Liver (tissue), 8 donors: ENCODE measurements at regions not wholly inside any gene's neighbourhood (a gene's known extent, or its start where the extent isn't known, plus 50 kb on each side); places are given as distances from the start of the nearest gene placed in this dataset.

ENCODE experiments used
- DNase-seq: peaks from one replicate; pipeline ENCODE4 v3.0.0-alpha.2; 2017; ENCODE audit warnings: low spot score
- H3K27ac ChIP-seq, 2 donors: one replicate each; pipeline ENCODE4 v1.7.0; 2013; ENCODE audit warnings: inconsistent platforms in 2 of 2, low read length in 2 of 2, control low read depth in 1 of 2, low read depth in 1 of 2, mild to moderate bottlenecking in 1 of 2
- H3K27me3 ChIP-seq, 4 donors: one replicate each; pipeline versions ENCODE4 v1.6.1 to v1.7.0; 2013; ENCODE audit warnings: low read length in 3 of 4, inconsistent platforms in 1 of 4, mild to moderate bottlenecking in 1 of 4, moderate library complexity in 1 of 4; ENCODE audit not compliant: control insufficient read depth in 4 of 4, insufficient read depth in 4 of 4
- H3K36me3 ChIP-seq, 4 donors: one replicate each; pipeline versions ENCODE4 v1.6.1 to v1.7.0; 2013; ENCODE audit warnings: low read length in 3 of 4, mild to moderate bottlenecking in 3 of 4, low read depth in 1 of 4, moderate library complexity in 1 of 4; ENCODE audit not compliant: control insufficient read depth in 4 of 4, insufficient read depth in 3 of 4
- H3K4me1 ChIP-seq, 4 donors: one replicate each; pipeline versions ENCODE4 v1.6.1 to v1.7.0; 2013; ENCODE audit warnings: low read length in 3 of 4, mild to moderate bottlenecking in 3 of 4, moderate library complexity in 1 of 4; ENCODE audit not compliant: control insufficient read depth in 4 of 4, insufficient read depth in 4 of 4
- H3K4me3 ChIP-seq, 3 donors: one replicate each; pipeline versions ENCODE4 v1.6.1 to v1.7.0; 2013; ENCODE audit warnings: low read length in 3 of 3, control low read depth in 1 of 3, low read depth in 1 of 3, mild to moderate bottlenecking in 1 of 3
- H3K9ac ChIP-seq, 2 donors: one replicate each; pipeline ENCODE4 v1.7.0; 2013; ENCODE audit warnings: low read length in 2 of 2, mild to moderate bottlenecking in 2 of 2, moderate library complexity in 2 of 2, control low read depth in 1 of 2, low read depth in 1 of 2
- H3K9me3 ChIP-seq, 4 donors: one replicate each; pipeline versions ENCODE4 v1.6.1 to v1.7.0; 2013; ENCODE audit warnings: low read length in 3 of 4; ENCODE audit not compliant: control insufficient read depth in 4 of 4
- EGR1 ChIP-seq, 2 donors: IDR thresholded peaks; 2 replicates each; pipeline ENCODE4 v1.6.1; 2016 to 2018; ENCODE audit warnings: antibody characterized with exemption in 2 of 2, low read depth in 2 of 2
- FOXA1 ChIP-seq: IDR thresholded peaks from 2 replicates; pipeline ENCODE4 v1.6.1; 2016; ENCODE audit warnings: antibody characterized with exemption
- FOXA2 ChIP-seq: IDR thresholded peaks from 2 replicates; pipeline ENCODE4 v1.6.1; 2016; ENCODE audit warnings: antibody characterized with exemption
- GABPA ChIP-seq, 2 donors: IDR thresholded peaks in 1 of 2; conservative IDR thresholded peaks in 1 of 2; 2 replicates each; pipeline ENCODE4 v1.6.1; 2016; ENCODE audit warnings: antibody characterized with exemption in 2 of 2, mild to moderate bottlenecking in 1 of 2, moderate library complexity in 1 of 2
- HNF4A ChIP-seq, 2 donors: conservative IDR thresholded peaks; 2 replicates each; pipeline ENCODE4 v1.6.1; 2016; ENCODE audit warnings: antibody characterized with exemption in 2 of 2, mild to moderate bottlenecking in 2 of 2
- HNF4G ChIP-seq: IDR thresholded peaks from 2 replicates; pipeline ENCODE4 v1.6.1; 2016; ENCODE audit warnings: antibody characterized with exemption
- JUND ChIP-seq, 2 donors: IDR thresholded peaks; 2 replicates each; pipeline ENCODE4 v1.6.1; 2016; ENCODE audit warnings: antibody characterized with exemption in 2 of 2
- MAX ChIP-seq: IDR thresholded peaks from 2 replicates; pipeline ENCODE4 v1.6.1; 2016; ENCODE audit warnings: antibody characterized with exemption
- NR2F2 ChIP-seq: IDR thresholded peaks from 2 replicates; pipeline ENCODE4 v1.6.1; 2016; ENCODE audit warnings: antibody characterized with exemption
- RAD21 ChIP-seq, 2 donors: IDR thresholded peaks; 2 replicates each; pipeline ENCODE4 v1.6.1; 2016; ENCODE audit warnings: antibody characterized with exemption in 2 of 2, mild to moderate bottlenecking in 2 of 2
- RXRA ChIP-seq, 2 donors: IDR thresholded peaks; 2 replicates each; pipeline ENCODE4 v1.6.1; 2017 to 2018; ENCODE audit warnings: antibody characterized with exemption in 2 of 2, mild to moderate bottlenecking in 1 of 2
- SP1 ChIP-seq: IDR thresholded peaks from 2 replicates; pipeline ENCODE4 v1.6.1; 2018; ENCODE audit warnings: antibody characterized with exemption, mild to moderate bottlenecking
- YY1 ChIP-seq: IDR thresholded peaks from 2 replicates; pipeline ENCODE4 v1.6.1; 2016; ENCODE audit warnings: antibody characterized with exemption, mild to moderate bottlenecking
- WGBS: extraction: QIAGEN DNeasy Blood & Tissue Kit; methylation state at CpG from one replicate; pipeline ENCODE4 v1.1.7; 2013; 5-methylcytosine and 5-hydroxymethylcytosine counted together
- TF ChIP-seq, protein P1 (sequence below): IDR thresholded peaks from 2 replicates; pipeline ENCODE4 v1.6.1; 2016; ENCODE audit warnings: antibody characterized with exemption, mild to moderate bottlenecking
- TF ChIP-seq, protein P2 (sequence below): fragments of 150-350 bp; IDR thresholded peaks from 2 replicates; pipeline ENCODE4 v1.5.1; 2017; ENCODE audit warnings: improper control_type of control experiment, low read depth, low read length; ENCODE audit not compliant: missing input control
- TF ChIP-seq, protein P3 (sequence below): IDR thresholded peaks from 2 replicates; pipeline ENCODE4 v1.6.1; 2016; ENCODE audit warnings: antibody characterized with exemption
- TF ChIP-seq, protein P4 (sequence below): IDR thresholded peaks from 2 replicates; pipeline ENCODE4 v1.6.1; 2016; ENCODE audit warnings: antibody characterized with exemption
- donor health status: healthy.
- donor health status: healthy.
- donor health status: healthy.
- donor health status: healthy.
- donor health status: healthy.

- TF ChIP-seq, protein P1, sequence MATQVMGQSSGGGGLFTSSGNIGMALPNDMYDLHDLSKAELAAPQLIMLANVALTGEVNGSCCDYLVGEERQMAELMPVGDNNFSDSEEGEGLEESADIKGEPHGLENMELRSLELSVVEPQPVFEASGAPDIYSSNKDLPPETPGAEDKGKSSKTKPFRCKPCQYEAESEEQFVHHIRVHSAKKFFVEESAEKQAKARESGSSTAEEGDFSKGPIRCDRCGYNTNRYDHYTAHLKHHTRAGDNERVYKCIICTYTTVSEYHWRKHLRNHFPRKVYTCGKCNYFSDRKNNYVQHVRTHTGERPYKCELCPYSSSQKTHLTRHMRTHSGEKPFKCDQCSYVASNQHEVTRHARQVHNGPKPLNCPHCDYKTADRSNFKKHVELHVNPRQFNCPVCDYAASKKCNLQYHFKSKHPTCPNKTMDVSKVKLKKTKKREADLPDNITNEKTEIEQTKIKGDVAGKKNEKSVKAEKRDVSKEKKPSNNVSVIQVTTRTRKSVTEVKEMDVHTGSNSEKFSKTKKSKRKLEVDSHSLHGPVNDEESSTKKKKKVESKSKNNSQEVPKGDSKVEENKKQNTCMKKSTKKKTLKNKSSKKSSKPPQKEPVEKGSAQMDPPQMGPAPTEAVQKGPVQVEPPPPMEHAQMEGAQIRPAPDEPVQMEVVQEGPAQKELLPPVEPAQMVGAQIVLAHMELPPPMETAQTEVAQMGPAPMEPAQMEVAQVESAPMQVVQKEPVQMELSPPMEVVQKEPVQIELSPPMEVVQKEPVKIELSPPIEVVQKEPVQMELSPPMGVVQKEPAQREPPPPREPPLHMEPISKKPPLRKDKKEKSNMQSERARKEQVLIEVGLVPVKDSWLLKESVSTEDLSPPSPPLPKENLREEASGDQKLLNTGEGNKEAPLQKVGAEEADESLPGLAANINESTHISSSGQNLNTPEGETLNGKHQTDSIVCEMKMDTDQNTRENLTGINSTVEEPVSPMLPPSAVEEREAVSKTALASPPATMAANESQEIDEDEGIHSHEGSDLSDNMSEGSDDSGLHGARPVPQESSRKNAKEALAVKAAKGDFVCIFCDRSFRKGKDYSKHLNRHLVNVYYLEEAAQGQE: no peak
- TF ChIP-seq NR2F2 (no peak), GABPA (IDR thresholded peaks at IDR 0.05 in 1 of 2, conservative IDR thresholded peaks at IDR 0.05 in 1 of 2) (no peak), JUND (IDR thresholded peaks at IDR 0.05) (no peak), YY1 (no peak), FOXA2 (no peak)
These were observed 150.6 kb upstream of the ANKRD50 start (continued) for GRCh38 chr4:124863040-124863545.

GRCh38 chr4:124862261-124862660 lies 149.7 kb upstream of the ANKRD50 start:
- TF ChIP-seq, protein P2, sequence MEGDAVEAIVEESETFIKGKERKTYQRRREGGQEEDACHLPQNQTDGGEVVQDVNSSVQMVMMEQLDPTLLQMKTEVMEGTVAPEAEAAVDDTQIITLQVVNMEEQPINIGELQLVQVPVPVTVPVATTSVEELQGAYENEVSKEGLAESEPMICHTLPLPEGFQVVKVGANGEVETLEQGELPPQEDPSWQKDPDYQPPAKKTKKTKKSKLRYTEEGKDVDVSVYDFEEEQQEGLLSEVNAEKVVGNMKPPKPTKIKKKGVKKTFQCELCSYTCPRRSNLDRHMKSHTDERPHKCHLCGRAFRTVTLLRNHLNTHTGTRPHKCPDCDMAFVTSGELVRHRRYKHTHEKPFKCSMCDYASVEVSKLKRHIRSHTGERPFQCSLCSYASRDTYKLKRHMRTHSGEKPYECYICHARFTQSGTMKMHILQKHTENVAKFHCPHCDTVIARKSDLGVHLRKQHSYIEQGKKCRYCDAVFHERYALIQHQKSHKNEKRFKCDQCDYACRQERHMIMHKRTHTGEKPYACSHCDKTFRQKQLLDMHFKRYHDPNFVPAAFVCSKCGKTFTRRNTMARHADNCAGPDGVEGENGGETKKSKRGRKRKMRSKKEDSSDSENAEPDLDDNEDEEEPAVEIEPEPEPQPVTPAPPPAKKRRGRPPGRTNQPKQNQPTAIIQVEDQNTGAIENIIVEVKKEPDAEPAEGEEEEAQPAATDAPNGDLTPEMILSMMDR: no peak
- TF ChIP-seq RAD21 (IDR thresholded peaks at IDR 0.05) (no peak), FOXA2 (no peak)
- Histone ChIP-seq H3K27ac (no peak overlapping the region), H3K9me3 (no peaks in the 10 kb centered on the region), H3K36me3 (no peaks in the 10 kb centered on the region), H3K9ac (no peak overlapping the region), H3K4me1 (no peaks in the 10 kb centered on the region), H3K27me3 (no peaks in the 10 kb centered on the region), H3K4me3 (no peak overlapping the region)
- no peak for DNase-seq

DNA sequence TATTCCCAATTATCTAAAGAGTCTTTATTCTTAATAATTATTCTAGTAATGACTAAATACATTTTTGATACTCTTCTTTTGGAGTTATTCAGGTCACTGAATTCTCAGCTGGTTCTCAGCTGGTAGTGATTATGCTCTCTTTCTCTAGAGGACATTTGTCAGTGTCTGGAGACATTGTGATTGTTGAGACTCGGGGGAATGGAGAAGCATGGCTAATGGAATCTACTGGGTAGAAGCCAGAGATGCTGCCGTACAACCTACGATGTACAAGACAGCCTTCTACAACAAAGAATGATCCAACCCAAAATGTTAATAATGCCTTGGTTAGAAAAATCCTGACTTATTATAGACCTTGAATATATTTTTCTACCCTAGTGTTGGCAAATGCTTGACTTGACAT lies 149.2 kb upstream of the ANKRD50 start:
- Histone ChIP-seq H3K36me3 (no peaks in the 10 kb centered on the region), H3K27me3 (no peaks in the 10 kb centered on the region), H3K9me3 (no peaks in the 10 kb centered on the region), H3K27ac (no peak overlapping the region), H3K9ac (no peak overlapping the region), H3K4me3 (no peak overlapping the region), H3K4me1 (no peaks in the 10 kb centered on the region)
- DNase-seq: no peak
- 86% methylated on average over 3 of the region's 3 CpGs for WGBS
- TF ChIP-seq GABPA (IDR thresholded peaks at IDR 0.05 in 1 of 2, conservative IDR thresholded peaks at IDR 0.05 in 1 of 2) (no peak), FOXA2 (no peak), EGR1 (IDR thresholded peaks at IDR 0.05; ENCODE audit: low read depth in 2 of 2) (no peak), SP1 (no peak), RAD21 (IDR thresholded peaks at IDR 0.05) (no peak), YY1 (no peak), MAX (no peak), RXRA (IDR thresholded peaks at IDR 0.05) (no peak), HNF4A (conservative IDR thresholded peaks at IDR 0.05) (no peak), NR2F2 (no peak), FOXA1 (no peak), HNF4G (no peak)
- TF ChIP-seq, protein P1: no peak
- TF ChIP-seq, protein P3, sequence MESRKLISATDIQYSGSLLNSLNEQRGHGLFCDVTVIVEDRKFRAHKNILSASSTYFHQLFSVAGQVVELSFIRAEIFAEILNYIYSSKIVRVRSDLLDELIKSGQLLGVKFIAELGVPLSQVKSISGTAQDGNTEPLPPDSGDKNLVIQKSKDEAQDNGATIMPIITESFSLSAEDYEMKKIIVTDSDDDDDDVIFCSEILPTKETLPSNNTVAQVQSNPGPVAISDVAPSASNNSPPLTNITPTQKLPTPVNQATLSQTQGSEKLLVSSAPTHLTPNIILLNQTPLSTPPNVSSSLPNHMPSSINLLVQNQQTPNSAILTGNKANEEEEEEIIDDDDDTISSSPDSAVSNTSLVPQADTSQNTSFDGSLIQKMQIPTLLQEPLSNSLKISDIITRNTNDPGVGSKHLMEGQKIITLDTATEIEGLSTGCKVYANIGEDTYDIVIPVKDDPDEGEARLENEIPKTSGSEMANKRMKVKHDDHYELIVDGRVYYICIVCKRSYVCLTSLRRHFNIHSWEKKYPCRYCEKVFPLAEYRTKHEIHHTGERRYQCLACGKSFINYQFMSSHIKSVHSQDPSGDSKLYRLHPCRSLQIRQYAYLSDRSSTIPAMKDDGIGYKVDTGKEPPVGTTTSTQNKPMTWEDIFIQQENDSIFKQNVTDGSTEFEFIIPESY: no peak
- TF ChIP-seq, protein P4, sequence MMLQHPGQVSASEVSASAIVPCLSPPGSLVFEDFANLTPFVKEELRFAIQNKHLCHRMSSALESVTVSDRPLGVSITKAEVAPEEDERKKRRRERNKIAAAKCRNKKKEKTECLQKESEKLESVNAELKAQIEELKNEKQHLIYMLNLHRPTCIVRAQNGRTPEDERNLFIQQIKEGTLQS: no peak
